ENCODE measurements at regions not wholly inside any gene's neighbourhood (a gene's known extent, or its start where the extent isn't known, plus 50 kb on each side); places are given as distances from the start of the nearest gene placed in this dataset.
"Not testable (repeated sequence)": the region's sequence is repeated elsewhere in the genome, so short reads cannot be mapped to it uniquely, and the experiment has no call there.

DNA sequence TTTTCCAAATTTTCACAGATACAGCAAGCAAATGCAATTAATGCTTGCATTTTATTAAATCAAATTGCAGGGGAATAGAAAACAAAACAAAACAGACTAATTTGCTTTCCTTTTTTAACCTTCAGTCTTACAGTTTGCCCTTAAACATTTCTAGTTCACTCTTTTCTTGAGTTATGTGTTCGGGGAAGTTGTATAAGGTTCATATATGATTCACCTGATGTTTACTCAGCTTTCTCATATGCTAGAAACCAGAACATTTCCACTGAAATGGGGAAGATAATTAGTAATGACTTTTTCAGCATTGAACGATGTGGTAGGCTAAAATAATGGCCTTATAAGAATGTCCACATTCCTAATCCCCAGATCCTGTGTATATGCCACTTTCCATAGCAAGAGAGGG lies 176.2 kb upstream of the NBPF9 start:
- not testable (repeated sequence) for DNase-seq

DNA sequence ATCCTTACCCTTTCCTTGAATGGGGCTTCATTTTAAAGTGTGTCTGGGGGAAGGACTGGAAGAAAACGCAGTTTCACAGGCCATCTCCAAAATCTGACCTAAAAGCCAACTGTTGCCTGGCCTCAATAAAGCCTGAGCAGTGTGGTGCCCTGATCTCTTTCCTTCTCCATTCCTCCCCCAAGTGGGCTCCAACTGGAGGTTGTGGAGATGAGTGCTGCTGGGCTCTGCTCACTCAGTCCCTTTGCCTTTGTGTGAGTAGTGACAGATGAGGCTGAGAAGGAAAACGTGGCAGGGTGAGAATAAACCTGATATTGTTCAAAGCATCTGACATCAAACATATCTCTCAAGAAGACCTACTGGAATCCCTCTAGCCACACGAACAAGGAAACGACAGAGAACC lies 181.4 kb upstream of the NBPF9 start:
- DNase-seq = not testable (repeated sequence)

DNA sequence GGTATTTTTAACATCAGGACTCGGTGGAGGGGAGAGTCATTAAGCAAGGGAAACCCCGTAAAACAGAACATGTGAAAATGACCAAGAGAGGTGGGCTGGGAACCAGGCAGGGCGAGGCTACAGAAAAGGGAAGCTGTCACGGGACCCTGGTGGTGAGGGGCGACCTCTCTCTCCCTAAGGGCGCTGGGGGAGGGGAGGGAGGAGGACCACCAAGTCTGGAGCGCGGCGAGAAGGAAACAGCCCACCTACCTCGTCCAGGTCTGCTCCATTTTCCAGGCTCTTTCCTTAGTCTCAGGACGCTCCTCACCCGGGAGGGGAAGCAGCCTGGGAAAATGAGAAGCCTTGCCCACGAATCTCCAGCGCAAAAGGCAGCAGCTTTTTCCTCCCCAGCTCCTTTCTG lies 181.9 kb upstream of the NBPF9 start:
- DNase-seq = not testable (repeated sequence)

DNA sequence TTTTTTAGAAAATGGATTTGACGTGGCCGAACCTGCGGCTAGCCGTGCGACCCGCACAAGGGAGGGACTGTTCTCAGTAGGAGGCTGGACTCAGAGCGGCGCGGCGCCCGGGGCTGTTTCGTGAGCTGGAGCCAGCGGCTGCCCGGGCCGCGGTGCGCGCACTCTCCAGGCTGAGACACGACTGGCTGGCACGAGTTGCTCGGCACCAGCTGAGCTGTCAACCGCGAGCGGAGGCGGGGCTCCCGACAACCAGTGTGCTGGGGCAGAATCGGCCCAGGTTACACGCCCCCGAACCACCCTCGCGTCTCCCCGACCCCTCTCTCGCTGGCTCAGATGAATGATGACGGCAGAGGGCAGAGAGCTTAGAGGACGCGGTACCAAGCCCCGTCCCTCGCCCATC lies 182.3 kb upstream of the NBPF9 start:
- DNase-seq = not testable (repeated sequence)

DNA sequence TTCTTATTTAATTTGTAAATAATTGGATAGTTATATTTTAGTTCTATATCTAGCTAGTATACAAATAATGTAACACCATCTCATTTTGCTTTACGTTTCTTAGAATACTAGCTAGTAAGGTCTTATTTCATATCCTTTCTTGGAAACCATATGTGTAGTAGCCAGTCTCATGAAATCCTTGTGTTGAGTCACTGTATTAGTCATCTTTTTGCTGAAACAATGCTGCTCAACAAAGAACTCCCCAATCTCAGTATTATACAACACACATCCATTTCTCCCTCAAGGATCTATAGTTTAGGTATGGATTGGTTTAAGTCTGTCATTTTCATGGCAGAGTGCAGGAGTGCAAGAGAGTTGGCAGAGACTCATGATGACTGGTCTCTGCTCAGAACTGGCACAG lies 185.2 kb upstream of the NBPF9 start:
- DNase-seq = not testable (repeated sequence)

DNA sequence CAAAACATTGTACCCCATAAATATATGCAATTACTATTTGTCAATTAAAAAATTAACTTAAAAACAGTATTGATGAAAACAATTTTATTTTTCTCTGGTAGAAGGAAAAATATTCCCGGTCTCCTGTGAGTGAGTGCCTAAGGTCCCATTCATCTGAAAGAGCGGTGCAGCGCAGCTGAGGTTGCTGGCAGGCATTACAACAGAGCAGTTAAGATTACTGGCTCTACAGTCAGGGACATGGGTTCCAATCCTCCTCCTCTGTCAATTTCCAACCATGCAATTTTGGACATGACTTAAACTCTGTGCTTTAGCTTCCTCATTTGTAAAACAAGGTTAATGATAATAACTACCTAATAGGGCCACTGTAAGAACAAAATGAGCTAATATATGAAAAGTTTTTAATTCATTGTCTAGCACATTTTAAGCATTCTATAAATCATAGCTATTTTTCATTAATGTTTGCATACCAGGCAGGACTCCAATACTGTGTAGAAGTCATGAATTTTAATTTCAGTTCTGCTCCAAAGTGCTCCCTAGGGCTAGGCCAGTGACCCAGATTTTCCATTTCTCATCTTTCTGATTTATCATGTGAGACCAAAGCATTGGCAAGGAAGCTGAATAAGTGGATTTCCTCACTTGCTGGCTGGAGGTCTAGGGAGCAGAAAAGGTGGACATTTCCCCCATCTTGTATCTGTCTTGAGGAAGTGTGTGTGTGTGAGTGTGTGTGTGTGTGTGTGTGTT lies 174.2 kb upstream of the NBPF19 start:
- DNase-seq = not testable (repeated sequence)

DNA sequence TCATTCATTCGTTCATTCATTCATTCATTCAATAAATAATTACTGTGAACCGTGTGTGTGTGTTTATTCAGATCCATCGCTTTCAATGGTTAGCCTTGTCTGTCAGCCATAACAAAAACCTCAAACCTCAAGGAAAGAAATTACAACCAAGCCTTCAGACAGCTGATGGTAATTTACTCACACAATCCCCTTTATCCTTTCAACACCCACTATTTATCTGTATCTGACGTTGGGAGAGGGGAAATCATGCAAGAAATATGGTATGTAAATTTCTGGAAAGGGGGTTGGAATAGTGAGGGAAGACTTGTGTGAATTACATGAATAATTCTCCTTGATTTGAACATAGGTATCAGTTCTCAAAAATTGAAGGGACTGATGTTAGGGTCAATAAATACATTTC lies 173.6 kb upstream of the NBPF19 start:
- not testable (repeated sequence) for DNase-seq

DNA sequence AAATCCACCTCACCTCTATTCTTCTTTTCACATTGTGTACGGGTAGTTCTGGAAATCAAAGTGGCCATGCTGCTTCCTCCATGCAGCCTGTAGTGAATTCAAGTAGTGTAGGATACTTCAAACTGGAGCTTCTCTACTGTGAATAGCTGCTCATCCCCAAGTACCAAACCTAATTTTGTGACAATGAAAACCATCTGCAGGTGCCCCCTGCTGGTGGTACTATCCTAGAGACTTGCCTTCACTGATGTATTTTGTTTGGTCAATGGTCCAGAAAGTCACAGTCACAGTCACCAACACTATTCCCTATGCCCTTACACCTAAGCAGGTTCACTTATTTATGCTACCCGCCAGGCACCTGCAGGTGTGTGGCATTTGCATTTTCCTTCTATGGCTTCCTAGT lies 170.0 kb upstream of the NBPF19 start:
- DNase-seq = not testable (repeated sequence)

DNA sequence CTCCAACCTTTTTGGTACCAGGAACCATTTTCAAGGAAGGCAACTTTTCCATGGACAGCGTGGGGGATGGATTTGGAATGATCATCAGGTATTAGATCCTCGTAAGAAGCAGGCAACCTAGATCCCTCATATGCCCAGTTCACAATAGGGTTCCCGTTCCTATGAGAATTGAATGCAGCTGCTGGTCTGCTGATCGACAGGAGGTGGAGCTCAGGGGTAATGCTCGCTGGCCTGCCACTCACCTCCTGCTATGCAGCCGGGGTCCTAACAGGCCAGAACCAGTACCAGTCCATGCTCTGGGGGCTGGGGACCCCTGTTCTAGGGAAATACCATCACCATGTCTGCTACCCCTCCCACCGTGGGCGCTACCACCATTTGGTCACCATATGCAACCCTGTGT lies 167.2 kb upstream of the NBPF19 start:
- not testable (repeated sequence) for DNase-seq

DNA sequence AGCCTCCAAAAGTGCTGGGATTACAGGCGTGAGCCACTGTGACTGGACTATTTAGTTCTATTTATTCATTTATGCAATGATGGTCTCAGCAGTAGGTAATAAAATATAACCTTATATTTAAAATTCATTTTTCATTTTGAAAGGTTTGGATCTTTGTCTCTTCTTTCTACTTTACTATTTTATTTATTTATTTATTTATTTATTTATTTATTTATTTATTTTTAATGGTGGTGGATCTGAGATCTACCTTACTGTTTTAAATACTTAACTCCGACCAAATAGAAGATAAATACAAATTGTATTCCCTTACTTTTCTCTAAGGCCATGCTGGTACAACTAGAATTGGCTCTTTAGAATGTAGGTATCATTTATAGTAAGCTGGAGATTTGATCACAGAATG lies 159.9 kb upstream of the NBPF19 start:
- DNase-seq = not testable (repeated sequence)

DNA sequence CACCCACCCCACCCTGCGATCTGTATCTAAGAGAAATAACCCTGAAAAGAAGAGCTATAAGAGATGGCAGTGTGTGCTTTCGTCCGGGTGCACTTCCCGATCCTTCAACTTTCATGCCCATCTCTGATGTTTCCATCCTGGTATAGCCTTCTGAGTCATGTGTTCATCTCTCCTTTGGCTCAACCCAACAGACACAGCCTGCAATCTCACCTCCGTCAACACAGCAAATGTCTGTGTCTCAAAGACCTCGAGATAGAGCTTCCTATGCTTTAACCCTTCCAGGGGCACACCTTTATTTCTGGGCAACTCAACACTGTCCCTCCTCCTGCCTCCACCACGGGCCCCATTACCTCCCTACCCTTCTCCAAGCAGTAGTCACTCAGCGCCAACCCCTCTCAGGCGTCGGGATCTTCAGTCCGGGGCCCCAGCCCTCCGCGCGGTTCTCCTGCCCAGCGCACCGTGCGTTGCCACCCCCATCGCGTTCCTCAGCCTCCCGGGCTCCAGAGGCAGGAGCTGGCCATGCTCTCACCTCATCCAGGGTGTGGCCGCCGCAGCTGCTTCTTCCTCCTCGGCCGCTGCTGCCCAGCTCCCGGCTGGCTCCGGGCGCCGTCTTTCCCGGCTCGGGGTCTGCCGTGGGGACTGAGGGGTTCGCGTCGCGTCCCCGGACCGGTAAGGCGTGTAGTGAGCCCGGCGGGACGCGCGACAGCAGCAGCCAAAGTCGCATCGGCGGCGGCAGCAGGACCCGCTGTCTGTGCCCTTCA lies 153.7 kb upstream of the NBPF19 start:
- not testable (repeated sequence) for DNase-seq

DNA sequence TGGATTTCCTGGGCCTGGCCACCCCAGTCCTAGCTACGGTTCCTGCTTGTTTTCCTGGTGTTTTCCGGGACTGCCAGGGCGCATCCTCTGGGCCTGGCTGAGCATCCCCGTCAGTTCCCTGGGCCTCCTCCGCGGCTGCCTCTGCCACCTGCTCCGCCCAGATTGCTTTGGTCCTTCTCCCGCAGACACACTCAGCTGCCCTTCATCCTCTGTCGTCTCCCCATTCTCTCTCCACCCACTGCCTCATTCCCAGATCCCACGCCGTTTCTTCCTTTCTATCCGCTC lies 153.2 kb upstream of the NBPF19 start:
- not testable (repeated sequence) for DNase-seq

DNA sequence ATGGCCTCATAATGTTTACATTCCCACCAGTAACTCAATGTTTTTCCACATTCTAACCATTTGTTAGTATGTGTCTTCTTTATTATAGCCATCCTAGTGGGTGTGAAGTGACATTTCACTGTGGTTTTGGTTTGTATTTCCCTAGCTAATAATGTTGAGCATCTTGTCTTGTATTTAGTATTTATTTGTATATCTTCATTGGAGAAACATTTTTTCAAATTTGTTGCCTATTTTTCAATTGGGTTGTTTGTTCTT lies 144.8 kb upstream of the NBPF19 start:
- not testable (repeated sequence) for DNase-seq

DNA sequence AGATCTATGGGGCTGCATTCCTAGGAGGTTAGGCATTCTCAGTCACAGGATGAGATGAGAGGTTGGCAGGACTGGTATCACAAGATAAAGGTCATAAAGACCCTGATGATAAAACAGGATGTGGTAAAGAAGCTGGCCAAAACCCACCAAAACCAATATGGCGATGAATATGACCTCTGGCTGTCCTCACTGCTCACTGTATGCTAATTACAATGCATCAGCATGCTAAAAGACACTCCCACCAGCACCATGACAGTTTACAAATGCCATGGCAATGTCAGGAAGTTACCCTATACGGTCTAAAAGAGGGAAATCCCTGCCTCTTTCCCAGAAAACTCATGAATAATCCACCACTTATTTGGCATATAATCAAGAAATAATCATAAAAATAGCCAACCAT lies 138.8 kb upstream of the NBPF19 start:
- not testable (repeated sequence) for DNase-seq

DNA sequence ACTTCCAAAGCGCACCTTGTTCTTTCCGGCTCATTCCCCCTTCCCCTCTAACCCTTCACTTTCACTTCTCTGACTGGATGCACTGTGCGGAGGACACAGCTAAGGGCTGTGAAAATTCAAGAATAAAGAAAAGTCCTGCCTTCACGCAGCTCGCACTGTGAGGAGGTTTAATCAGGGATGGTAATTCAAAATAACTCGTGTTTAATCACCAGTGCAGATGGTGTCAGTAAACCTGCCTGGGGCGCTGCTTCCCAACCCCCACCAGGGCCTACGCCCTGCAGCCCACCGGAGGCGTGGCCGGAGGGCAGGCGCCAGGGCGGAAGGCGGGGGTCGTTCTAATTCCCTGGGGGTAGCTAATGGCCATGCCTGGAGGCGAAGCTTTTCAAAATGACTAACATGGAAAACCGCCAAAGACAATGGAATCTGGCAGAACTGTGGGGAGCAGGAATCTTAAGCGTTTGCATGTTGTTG lies 136.6 kb upstream of the NBPF19 start:
- not testable (repeated sequence) for DNase-seq

DNA sequence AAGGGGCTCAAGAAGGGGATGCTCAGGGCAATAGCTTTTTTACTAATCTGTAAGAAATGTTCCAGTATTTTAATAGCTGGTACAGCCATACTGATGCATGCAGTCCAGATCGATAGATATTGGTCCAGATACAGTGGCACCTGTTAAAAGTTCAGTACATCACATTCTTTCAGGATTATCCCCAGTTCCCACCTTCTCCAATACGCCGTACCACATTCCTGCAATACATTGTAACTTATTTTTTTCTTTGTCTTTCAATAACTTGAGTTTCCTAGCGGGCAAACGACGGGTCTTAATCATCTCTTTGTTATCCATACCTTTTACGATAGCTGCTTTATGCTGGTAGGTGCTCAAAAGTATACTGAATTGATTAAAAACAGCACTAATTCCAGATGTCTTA lies 136.1 kb upstream of the NBPF19 start:
- DNase-seq = not testable (repeated sequence)

DNA sequence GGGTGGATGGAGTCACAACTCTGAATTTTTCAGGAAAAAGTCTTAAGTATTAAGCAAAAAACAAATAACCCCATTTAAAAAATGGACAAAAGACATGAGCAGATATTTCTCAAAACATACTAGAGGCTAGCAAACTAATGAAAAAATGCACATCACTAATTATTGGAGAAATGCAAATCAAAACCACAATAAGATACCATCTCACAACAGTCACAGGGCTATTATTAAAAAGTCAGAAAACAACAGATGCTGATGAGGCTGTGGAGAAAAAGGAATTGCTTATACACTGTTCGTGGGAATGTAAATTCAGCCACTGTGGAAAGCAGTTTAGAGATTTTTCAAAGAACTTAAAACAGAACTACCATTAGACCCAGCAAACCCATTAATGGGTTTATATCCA lies 125.4 kb upstream of the NBPF19 start:
- DNase-seq = not testable (repeated sequence)

DNA sequence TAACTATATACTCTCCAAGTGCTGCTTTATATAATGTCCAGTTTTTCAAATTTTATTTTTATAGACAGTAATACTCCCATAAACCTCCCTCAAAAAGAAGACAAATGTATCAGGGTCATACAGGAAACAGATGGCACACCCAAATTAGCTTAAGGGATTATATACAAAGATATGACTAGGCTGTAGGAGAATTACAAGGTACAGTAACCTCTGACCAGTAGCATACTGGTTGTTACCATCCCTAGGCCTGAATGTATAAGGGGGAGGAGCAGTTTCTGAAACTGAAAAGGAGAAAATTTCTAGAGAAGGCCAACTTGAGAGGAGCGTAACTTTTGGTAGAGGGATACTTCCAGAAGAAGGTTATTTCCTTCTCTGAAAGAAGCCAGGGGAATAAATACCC lies 122.6 kb upstream of the NBPF19 start:
- not testable (repeated sequence) for DNase-seq

DNA sequence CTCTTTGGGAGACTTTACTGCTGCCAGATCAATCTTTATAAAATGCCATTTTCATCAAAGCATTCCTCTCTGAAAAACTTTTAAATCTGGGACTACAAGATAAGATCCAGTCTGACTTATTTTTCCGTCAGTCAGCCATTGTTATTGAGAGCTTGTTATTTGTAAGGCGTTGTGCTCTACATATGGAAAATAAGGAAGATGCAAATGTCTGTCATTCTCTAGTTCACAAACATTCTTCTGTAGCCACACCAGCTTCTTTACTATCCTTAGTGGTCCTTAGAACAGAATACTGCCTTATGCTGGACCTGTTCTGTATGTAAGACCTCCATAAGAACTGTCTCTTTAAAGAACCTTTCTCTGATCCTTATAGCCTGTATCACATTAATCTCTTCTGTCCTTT lies 120.3 kb upstream of the NBPF19 start:
- DNase-seq = not testable (repeated sequence)

DNA sequence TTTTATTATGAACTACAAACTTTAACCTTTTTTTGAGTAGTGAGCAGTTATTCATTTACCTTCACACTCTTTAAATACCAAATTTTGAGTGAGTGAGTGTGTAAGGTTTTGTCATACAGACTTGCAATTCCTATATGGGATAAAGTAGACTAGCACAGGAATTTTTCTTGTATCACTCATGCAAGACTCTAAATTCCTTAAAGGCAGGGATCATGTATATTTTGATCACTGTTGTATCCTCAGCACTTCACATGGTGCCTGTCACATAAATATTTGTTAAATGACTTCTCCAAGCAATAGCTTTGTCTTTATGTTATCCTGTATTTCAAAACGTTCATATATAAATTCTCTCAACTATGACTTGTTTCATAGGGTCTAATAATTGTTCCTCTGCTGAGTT lies 119.1 kb upstream of the NBPF19 start:
- DNase-seq = not testable (repeated sequence)

DNA sequence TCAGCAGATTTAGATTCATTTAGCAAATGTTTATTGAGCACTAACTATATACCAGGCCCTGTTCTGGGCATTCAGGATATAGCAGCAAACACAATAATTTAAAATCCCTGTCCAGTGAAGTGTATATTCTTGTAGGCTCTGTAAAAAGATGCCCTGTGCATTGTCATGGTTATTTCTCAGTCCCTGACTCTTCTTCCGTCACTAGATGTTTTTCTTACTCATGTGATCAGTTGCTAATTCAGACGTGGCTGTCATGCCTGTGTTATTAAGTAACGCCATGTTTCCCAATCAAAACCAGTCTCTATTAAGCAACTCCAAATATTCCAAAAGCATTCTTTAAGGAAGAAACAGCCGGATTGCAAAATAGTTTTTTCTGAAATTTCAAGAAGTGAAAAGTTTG lies 118.7 kb upstream of the NBPF19 start:
- not testable (repeated sequence) for DNase-seq

DNA sequence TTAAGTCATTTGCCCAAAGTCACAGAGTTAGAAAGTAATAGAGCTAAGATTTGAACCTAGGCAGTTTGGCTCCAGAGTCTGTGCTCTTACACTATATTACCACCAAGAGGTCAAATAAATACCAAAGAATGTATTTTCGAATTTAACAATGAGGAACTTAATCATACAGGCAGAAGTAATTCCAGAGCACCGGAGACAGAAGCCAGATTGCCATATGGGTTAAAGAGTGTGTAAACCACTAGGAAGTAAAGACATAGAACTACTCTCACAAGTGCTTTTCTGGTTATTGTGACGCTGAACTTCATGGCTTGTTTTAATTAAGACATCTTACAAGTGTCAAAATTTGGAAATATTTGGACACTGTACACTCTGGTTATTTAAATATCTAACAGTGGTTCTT lies 114.5 kb upstream of the NBPF19 start:
- DNase-seq = not testable (repeated sequence)

DNA sequence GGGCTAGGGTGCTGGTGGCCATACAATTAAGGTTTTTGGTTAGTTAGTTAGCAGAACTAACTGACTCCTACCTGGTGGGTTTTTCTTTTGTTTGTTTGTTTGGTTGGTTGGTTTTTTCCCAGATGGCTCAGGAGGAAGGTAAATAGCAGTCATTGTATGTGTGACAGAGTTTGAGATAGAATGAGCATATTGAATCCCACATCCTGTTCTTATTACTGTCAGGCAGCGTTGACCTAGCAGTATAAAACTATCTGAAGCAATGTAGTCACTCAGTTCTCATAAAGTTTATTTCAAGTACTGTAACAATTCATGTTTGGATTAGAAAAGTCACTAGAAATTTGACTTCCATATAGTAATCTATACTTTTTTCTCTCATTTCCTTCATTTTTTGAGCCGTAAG lies 113.5 kb upstream of the NBPF19 start:
- not testable (repeated sequence) for DNase-seq

DNA sequence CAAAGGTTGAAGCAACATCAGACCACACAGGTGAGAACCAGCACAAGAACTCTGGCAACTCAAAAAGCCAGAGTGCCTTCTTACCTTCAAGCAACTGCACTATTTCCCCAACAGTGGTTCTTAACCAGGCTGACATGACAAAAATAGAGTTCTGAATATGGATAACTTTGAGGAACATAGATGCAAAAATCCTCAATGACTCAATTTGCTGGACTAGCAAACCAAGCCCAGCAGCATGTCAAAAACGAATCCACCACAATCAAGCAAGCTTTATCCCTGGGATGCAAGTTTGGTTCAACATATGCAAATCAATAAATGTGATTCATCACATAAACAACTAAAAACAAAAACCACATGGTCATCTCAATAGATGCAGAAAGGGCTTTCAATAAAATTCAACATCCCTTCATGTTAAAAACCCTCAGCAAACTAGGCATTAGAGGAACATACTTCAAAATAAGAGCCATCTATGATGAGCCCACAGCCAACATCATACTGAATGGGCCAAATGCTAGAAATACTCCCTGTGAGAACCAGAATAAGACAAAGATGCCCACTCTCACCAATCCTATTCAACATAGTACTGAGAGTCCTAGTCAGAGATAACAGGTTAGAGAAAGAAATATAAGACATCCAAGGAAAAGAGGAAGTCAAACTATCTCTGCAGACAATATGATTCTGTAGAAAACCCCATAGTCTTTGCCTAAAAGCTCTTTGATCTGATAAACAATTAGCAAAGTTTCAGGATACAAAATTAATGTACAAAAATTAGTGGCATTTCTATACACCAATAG lies 110.5 kb upstream of the NBPF19 start:
- DNase-seq = not testable (repeated sequence)
